Stimulated activated CD4-positive, alpha-beta T cell treated with anti-CD3 and anti-CD28 coated beads, Interleukin-12 subunit alpha, Interleukin-12 subunit beta, amount 100 ng/mL, for 48 hours (primary cell): ENCODE measurements at regions not wholly inside any gene's neighbourhood (a gene's known extent, or its start where the extent isn't known, plus 50 kb on each side); places are given as distances from the start of the nearest gene placed in this dataset.
"Not testable (repeated sequence)": the region's sequence is repeated elsewhere in the genome, so short reads cannot be mapped to it uniquely, and the experiment has no call there.

ENCODE experiments used
- DNase-seq, 3 donors: peaks; one replicate each; pipeline ENCODE4 v3.0.0-alpha.2; 2020; ENCODE audit warnings: low read depth in 2 of 3, low spot score in 1 of 3

- no peak for DNase-seq
Measured at GRCh38 chr1:219039017-219039681, 134.5 kb upstream of the LYPLAL1 start.

GRCh38 chr1:219039682-219040154 lies 134.0 kb upstream of the LYPLAL1 start:
- no peak for DNase-seq

- DNase-seq: no peak
Measured at GRCh38 chr1:219040291-219040690, 133.4 kb upstream of the LYPLAL1 start.

- no peak for DNase-seq
Measured at GRCh38 chr1:219041141-219041540, 132.5 kb upstream of the LYPLAL1 start.

GRCh38 chr1:219041818-219042217 lies 131.9 kb upstream of the LYPLAL1 start:
- DNase-seq: no peak

- DNase-seq: no peak
Measured at GRCh38 chr1:219042769-219043168, 130.9 kb upstream of the LYPLAL1 start.

GRCh38 chr1:219045246-219045645 lies 128.4 kb upstream of the LYPLAL1 start:
- DNase-seq: no peak

- no peak for DNase-seq
Measured at GRCh38 chr1:219049501-219049900, 124.2 kb upstream of the LYPLAL1 start.

GRCh38 chr1:219050086-219050821 lies 123.4 kb upstream of the LYPLAL1 start:
- DNase-seq: no peak

- no peak for DNase-seq
Measured at GRCh38 chr1:219050822-219051125, 122.9 kb upstream of the LYPLAL1 start.

- DNase-seq: no peak
Measured at GRCh38 chr1:219051547-219051946, 122.1 kb upstream of the LYPLAL1 start.

- no peak for DNase-seq
Measured at GRCh38 chr1:219058891-219059820, 114.5 kb upstream of the LYPLAL1 start.

GRCh38 chr1:219060798-219061197 lies 112.9 kb upstream of the LYPLAL1 start:
- DNase-seq: no peak

- no peak for DNase-seq
Measured at GRCh38 chr1:219062161-219062560, 111.5 kb upstream of the LYPLAL1 start.

GRCh38 chr1:219066098-219066497 lies 107.6 kb upstream of the LYPLAL1 start:
- DNase-seq: no peak

GRCh38 chr1:219066631-219067349 lies 106.9 kb upstream of the LYPLAL1 start:
- no peak for DNase-seq

- no peak for DNase-seq
Measured at GRCh38 chr1:219067350-219067712, 106.3 kb upstream of the LYPLAL1 start.

- not testable (repeated sequence) for DNase-seq
Measured at GRCh38 chr1:219070395-219070794, 103.3 kb upstream of the LYPLAL1 start.

- no peak for DNase-seq
Measured at GRCh38 chr1:219071209-219071608, 102.5 kb upstream of the LYPLAL1 start.

- DNase-seq: no peak
Measured at GRCh38 chr1:219072329-219072728, 101.3 kb upstream of the LYPLAL1 start.

GRCh38 chr1:219074084-219074728 lies 99.5 kb upstream of the LYPLAL1 start:
- DNase-seq: no peak
